NCI-H2107 (cell line): ENCODE measurements at regions not wholly inside any gene's neighbourhood (a gene's known extent, or its start where the extent isn't known, plus 50 kb on each side); places are given as distances from the start of the nearest gene placed in this dataset.
"Not testable (repeated sequence)": the region's sequence is repeated elsewhere in the genome, so short reads cannot be mapped to it uniquely, and the experiment has no call there.

Source experiments
- DNase-seq: peaks from one replicate; lab custom pipeline; 2025; lab: John Stamatoyannopoulos, UW

DNA sequence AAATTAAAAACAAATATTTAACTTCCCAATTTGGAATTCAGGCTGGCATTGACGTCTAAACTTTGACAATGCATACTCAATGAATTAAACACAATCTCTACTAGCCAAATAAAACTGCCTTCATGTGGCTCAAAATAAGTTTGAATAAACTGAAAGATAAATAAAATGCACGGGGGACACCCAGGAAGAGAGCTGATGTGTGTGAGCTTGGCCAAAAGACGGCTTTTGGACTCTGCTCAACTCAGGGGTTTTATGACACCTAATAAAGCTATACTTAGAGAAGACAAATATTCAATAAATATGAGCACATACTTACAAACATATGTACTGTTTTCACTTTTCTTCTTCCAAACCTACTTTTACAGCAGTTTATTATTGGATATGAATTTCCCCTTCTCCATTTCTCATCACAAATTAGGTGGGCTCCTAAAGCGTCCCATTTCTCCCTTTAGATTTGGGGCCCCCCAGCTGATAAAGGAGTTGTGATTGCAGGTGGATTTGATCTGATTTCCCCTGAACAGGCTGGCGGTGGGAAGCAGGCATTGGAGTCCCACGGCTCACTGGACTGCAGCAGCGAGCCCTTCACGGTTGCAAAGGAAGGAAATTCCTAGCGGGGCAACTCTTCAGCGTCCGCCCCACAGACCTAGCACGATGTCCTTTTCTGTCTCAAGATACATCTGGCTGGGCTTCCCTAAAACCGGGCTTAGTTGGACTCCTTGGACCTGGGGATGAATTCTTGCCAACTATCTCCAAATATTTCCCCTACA lies 79.6 kb downstream of the INSIG1 start:
- no peak for DNase-seq

DNA sequence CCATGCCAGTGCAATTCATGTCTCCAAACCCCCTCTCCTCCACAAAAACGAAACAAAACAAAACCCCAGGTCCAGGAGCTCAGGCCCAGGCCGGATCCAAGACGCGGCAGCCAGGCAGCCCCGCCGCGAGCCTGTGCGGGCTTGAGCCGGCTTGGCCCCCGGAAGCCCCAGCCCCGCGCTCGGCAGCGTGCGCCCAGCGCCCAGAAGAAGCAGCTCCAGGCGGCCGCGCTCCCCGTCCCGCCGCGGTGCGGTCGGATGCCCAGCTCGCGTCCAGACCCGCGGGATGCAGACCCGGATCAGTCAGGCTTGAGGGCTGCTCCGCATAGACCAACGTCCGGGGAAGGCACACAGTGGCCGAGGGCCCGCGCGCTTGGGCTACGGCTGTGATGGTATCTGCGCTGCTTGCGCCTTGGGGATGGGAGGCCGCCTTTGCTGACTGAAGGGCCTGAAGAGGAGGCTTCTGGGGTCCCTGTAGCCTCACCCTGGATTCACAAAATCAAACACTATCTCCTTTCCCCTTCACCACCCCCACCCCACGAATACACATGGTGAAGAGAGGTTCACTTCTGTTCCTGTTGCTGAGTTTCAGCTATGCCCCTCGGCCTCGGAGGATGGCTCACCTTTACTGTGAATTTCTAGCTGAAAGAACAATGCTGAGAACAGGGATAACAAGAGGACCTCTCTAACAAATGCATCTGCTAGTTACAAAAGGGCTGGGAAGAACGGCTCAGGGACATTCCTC lies 79.9 kb upstream of the EN2 start:
- DNase-seq: no peak

DNA sequence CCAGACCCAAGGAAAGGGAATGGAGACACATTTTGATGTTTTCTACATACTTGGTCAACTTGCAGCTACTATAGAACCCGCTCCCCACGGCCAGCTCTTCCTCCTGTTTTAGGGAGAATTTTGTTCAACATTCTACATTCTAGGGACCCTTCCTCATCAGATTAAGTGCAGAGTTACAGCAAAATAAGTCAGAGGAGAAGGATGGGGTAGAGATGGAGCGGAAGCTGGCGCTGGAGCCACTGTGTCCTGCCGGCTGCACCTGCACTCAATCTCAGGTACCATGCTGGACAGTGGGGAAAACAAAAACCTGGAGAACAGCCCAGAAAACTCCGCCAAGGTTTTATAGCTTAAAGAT lies 79.4 kb upstream of the EN2 start:
- DNase-seq: no peak

DNA sequence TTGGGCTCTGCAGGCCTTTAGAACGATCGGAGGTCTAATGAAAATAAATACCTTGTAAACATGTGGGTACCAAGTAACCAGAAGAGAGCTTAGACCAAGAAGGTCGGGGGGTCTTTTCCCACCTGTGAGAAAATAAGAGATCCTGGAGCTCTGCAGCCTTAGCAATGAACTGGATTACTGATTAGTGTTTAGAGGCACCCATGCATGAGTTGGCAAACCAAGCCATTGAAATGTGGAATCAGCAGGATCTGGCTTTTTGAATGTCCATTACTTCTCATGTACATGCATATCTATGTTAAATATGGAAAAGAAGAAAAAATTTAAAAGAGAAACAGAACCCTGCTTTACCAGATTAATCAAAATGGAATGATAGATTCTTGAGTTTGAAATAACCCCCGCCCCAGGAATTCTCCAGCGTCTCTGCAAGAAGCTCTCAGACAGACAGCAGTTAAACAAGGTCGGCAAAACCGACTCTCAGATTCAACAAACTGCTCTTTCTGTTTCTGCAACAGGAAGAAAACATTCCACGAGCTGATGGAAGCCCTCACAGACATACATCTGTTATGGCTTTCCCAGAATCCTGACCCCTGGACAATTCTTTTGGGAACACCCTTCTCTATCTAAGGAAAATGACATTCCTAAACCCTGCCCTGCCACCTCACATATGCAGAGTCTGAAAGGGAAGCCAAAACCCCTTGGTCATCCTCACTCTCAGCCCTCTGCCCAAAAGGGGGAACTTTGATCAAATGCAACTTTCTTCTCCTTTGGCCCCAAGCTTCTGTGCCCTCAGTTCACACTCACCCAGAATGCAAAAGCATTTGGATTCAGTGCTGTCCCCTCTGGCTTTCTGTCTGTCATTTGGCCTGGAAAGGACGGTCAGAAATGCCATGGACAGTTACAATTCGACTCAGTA lies 78.7 kb upstream of the EN2 start:
- no peak for DNase-seq

DNA sequence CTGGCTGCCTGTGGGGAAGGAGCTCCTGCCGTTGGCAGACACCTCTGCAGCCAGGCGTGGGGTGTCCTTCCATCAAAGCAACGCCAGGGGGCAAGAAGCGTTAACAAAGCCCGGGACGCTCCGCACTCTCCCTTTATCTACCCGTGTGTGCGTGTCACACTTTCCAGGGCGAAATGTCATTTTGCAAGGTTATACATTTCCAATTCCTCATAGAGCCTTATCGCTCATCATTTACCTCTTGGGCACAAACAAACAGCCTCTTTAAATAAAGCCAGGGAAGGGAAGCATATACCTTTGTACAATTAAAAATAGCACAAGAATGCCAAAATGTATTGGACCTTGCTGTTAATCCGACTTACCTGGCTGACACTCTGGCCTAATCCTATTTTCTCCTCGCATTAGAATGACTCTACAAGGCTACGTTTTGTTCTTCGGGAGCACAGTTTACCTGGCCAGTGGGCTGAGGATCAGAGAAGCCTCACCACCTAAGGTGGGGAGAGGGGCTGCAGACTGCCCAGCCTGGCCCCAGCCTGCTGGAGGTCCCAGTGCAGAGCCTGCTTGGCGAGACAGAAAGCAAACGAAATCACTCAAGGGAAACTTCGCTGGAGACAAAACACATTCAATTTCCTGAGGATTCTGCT lies 77.6 kb upstream of the EN2 start:
- peak; percentile 78 for DNase-seq

DNA sequence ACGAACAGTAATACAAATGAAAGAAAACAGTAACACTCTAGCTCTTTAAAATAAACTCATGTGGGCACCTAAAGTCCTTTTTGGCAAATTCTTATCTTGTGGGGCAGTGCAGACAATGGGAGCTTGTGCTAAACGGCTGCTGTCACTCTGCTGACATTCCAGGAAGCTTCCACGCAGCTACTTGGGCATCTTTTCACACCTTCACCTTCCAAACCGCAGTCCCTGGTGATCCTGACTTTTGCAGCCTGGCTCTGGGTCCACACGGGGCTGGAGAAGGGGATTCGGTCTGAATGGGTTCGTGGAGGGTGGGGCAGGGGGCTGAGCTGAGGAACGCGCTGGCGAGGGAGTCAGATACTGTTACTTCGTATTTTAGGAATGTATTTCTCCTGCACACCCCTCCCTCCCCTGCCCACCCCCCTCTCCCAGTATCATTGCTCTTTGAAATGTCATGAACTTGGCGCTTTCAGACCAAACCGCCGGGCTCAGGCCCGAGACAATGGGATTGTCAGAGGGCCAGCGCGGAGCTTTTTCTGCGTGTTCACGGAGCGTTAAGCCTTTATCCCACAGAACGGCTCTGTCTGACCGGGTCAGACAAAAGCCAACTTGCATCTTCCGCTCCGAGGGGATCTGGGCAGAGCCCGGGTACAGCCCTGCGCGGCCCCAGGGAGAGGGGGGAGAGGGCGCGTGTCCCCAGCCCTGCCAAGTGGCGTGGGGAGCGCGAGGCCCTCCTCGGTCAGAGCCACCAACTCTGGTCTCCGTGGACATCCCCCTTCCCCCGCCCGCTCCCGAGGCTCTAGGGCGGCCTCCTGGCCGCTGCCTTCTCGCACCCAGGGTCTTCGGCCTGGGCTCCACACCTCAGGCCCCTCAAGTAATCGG lies 76.7 kb upstream of the EN2 start:
- no peak for DNase-seq

DNA sequence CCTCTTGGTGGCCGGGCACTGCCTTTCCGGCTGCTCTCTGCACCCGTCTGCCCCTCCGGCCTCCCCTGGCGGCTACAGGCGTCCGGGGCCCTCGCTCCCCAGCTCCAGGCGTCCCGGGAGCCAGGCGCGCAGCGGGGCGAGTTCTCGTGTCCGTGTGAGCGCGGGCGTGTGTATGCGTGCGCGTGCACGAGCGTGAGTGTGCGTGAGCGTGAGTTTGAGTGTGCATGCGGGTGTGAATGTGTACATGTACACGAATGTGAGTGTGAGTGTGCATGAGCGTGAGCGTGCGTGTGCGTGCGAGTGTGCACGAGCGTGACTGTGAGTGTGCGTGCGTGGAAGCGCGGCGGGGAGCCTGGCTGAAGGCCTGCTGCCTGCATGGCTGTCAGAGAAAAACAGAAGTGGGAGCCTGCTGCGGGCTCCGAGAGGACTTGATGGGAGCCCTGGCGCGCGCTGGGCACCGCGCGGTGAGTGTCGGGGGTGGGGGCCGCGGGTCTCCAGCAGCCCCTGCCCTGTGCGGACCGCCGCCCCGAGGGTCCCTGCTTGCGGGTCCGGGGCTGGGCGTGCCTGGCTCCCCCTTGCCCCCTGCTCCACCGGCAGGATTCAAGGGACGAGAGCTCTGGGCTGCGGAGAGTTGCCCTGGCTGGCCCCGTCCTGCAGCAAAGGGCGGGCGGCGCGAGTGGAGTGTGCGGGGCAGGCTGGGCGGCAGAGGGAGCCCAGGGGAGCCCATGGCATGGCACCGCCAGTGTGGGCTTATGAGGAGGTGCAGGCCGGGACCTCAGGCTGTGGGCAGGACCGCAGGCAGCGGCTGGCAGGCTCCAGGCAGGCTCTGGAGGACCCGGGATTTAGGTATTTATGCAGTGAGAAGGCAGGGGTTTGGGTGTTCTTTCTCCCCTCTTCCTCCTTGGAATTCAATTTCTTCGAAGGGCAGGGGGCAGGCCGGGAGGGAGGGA lies 75.8 kb upstream of the EN2 start:
- no peak for DNase-seq

DNA sequence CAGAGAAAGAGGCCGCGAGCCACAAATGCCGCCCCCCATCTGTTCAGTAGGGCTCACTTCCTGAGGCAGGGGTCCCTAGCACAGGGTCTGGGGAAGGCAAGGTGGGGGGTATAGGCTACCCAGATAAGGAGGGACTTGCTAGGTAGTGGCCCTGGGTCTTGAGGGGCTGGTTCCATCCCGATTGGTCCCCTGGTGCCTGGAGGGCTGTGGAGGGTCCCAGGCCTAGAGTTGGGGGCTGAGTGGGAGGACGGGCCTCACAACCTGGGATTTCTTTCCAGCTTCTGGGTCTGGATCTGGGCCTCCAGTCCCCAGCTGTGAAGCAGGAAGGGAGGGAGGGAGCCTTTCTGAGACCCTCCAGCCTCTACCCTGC lies 75.1 kb upstream of the EN2 start:
- no peak for DNase-seq

DNA sequence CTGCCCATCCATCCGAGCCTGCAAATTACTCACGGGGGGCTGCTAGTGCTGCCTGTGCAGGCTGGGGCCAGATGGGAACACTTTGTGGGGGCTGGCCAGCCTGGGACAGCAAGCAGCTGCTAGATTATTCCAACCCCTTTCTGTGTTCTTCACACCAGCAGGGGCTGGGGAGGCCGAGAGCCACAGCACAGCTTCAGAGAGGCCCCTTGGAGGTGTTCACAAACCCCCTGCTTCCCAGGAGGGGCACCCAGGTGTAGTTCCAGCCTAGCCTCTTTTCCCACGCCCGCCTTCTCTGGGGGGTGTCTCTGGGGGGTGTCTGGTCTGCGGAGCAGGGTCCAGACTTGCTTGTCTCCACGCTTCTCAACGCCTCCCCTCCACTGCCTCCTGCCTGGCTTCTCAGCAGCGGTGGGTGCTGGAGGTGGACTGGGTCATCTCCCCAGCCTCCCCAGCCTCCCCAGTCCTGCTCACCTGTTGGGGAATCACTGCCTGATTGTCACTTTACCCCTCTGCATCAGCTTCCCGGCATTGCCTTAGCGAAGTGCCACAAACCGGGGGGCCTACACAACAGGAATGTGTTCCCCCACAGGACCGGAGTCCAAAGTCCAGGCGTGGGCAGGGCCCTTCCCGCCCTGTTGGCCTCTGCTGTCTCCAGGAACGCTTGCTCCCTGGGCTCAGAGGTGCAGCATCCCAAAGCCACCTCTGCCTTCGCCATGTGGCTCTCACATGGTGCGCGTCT lies 74.0 kb upstream of the EN2 start:
- no peak for DNase-seq

DNA sequence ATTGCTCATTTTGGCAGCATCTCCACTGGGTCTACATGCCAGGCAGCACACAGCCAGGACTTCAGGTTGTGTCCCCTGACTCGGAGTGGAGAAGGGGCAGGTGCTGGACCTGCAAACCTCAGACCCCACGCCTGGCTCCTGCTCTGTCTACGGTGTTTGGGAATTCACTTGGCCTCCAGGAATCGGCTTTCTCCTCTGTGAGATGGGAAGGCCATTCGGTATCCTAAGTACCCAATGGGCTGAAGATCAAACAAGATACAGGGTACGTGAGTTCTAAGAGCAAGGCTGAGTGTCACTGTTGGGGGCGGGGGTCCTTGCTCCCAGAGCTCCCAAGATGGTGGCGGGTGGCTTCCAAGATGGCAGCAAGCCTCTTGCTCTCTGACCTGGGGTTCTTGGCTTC lies 73.2 kb upstream of the EN2 start:
- no peak for DNase-seq

DNA sequence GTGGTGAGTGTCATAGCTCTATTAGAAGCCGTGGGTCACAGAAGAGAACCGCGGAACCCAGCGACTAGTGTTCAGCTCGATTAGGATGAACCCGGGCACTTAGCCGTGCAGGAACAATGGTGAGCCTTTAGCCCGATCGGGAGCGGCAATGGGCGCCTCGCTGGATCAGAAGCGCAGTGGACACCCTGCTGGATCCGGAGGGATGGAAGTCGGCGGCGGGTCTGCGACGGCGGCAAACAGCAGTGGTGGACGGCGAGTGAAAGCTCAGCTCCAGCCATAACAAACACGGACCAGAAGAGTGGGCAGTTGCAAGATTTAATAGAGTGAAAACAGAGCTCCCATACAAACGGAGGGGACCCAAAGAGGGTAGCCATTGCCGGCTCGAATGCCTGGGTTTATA lies 72.7 kb upstream of the EN2 start:
- DNase-seq: not testable (repeated sequence)

DNA sequence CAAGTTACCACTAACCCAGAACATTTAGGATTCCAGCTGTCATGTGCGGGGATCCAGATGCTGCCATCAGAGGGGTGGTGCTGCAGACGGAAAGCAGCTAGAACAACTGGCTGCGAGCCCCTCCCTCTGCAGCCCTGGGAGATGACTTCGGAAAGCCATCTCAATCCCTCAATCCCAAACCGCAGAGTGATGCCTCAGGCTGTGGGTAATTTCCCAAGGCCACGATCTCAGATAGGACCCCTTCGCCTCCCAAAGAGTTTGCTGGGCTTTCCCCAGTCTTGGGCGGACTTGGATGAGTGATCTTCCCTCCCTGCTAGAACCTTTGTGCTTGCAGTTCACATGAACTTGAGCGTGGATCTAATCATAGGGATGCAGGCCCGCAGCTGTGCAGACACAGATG lies 71.3 kb upstream of the EN2 start:
- DNase-seq: no peak

DNA sequence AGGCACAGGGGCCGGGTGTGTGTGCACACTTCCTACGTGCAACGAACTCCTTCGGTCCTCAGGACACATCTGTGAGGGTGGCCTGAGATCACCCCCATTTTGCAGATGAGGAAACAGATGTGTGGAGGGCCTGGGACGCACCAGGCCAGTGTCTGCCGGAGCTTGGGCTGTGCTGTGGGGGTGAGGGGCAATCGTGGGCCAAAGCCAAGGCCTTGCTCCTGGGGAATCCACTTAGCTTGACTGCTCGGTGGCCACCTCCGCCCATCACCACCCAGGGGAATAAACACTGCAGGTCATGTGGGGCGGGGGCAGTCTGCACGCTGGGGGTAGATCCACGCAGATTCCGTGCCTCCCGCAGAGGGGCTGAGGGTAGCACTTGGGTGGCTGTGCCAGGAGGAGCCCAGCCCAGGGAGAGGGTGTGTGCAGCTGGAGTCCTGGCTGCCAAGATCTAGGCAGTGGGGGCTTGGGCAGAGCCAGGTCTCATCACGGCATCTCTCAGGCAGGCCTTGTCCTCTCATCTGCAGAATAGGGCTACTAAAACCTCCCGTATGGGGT lies 70.8 kb upstream of the EN2 start:
- DNase-seq: no peak

DNA sequence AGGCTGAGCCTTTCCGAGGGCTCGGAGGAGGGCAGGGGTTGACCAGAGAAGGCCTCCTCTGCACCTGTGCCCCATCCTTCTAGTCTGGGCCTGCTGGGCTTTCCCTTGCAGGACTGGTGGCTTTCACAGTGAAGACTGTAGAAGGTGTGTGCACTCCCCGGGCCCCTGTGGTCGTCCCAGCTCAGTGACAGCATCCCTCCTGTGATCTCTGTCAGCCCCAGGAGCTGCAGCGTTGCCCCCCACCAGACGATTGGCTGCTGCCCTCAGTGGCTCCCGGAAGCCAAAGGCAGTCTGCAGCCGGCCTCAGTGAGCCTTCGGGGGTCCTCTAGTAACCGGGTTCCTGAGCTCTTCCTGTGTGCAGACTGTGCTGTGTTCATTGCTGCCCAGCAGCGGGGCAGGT lies 69.4 kb upstream of the EN2 start:
- no peak for DNase-seq

DNA sequence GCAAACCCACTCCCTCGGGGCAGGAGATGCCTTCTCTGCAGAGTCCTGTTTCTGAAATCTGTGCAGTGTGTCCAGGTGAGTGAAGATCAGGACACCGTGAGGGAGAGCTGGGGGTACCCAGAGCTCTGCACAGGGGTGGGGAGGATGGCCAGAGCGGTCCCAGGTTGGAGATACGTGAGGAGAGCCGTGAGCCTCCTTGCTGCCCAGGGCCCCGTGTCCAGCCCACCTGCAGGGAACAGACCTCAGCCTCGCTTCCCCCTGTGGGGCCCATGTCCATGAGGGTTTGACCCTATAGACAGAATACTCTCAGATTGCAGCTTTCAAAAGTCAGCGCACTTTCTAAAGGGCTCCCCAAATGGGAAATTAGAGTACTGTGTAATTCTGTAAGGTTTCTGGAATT lies 66.5 kb upstream of the EN2 start:
- DNase-seq: no peak

DNA sequence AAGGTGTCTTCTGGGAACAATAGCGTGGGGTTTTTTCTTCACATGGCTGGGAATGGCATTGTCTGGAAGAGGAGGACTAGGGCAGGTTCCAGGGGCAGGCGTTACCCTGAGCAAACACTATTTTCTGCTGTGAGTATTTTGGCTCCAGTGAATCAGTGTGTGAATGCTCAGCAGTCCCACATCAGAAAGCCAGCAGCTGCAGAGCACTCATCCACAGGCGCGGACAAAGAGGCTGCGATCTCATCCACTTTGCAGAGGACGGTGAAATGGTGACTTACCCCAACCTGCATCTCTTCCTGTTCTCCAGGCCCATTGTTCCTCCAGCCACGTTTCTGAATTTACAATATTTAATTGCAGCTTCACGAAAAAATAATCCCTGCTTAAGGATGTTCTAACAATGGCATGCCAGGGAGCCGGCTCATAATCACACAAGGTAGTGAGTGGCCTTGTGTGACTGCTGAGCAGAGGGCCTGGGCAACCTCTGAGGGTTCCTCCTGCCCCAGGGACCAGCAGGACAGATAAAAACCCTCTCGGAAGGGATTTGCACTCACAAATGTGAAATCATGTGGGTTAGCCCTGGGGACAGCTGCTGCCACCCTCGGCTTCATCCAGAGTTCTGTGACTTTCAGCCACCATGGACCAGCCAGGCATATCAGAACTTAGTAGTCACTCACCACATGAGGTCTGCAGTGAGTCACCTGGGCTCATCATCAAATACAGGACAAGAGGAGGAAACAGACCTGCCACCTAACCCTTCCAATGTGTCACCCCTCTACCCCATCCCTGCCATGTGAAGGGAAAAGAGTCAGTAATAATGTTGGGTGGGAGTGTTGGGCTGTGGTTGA lies 65.0 kb upstream of the EN2 start:
- DNase-seq: no peak

DNA sequence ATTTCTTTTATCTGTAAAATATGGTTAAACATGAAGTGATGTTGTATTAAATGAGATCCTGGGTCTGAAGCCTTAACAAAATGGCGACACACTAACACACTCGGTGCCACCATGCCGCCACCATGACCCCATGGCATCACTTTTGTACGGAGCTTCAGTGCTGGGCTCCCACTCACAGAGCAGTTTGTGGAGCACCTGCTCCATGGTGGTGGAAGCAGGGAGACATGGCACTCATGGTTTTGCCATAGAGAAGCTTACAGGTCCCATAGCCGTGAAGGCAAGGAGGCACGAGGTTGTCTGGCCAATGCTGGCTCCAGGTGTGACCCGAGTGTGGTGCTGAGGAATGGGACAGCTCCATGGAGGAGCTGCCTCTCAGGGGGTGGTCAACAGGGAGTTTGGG lies 63.5 kb upstream of the EN2 start:
- DNase-seq: no peak

DNA sequence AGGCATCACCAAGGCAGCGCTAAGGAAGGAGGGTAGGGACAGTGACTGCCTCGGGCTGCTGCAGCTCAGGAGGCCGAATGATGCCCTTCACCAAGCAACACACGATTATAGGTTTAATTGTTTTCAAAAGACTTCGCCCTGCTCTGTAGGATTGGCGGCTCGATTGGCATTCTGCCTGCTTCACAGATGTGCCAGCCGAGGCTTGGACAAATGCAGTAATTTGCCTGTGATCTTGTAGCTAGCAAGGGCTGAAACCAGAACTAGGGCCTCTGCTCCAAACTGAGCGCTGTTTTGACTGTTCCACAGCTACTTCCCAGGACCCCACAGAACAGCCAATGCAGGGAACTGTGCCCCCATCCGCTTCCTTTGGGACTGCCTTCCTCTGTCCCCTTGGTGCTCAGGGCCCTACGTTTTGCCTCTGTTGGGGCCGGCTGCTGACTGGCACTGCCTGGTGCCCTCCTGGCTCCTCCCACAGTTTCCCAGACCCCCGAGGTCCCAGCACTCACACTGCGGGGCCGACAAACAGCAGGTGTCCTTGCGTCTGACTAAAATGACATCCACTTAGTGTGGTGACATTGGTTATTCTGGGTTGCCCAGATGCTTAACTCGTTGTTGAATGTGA lies 62.6 kb upstream of the EN2 start:
- no peak for DNase-seq
